ENCODE measurements at regions not wholly inside any gene's neighbourhood (a gene's known extent, or its start where the extent isn't known, plus 50 kb on each side); places are given as distances from the start of the nearest gene placed in this dataset.

DNA sequence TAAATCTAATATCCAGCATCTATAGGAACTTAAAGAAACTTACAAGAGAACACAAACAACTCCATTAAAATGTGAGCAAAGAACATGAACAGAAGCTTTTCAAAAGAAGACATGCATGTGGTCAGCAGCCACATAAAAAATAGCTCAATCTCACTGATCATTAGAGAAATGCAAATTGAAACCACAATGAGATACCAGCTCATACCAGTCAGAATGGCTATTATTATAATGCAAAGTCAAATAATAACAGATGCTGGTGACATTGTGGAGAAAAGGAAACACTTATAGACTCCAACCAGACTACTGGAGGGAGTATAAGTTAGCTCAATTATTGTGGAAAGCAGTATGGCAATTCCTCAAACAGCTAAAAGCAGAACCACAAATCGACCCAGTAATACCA is 1314.5 kb downstream of the XPNPEP1 start:
- Histone ChIP-seq H3K4me1 (ENCODE audit: insufficient read depth, low read length) (no peaks in the 10 kb centered on the region), H2BK12ac (ENCODE audit: insufficient read length, low read depth, low read length) (no peak overlapping the region), H3K56ac (ENCODE audit: insufficient read length, low read depth, low read length) (no peak overlapping the region), H3K4ac (ENCODE audit: low read depth, low read length) (no peak overlapping the region), H3K23ac (ENCODE audit: insufficient read length, low read depth, low read length) (no peak overlapping the region), H2BK5ac (ENCODE audit: insufficient read length, low read length) (no peak overlapping the region), H4K20me1 (ENCODE audit: control insufficient read depth, insufficient read depth, insufficient read length) (no peaks in the 10 kb centered on the region), H3K18ac (ENCODE audit: insufficient read length, low read depth, low read length) (no peak overlapping the region), H3K9ac (ENCODE audit: extremely low read depth, insufficient read length, low read length) (no peak overlapping the region), H4K91ac (ENCODE audit: insufficient read length, low read depth, low read length) (no peak overlapping the region), H2AK5ac (ENCODE audit: insufficient read length, low read length) (no peak overlapping the region), H2BK15ac (ENCODE audit: low read depth, low read length) (no peak overlapping the region), H4K8ac (replicated peaks; ENCODE audit: insufficient read length, low read depth, low read length) (no peak overlapping the region), H3T11ph (ENCODE audit: low read length) (no peak overlapping the region), H3K27me3 (ENCODE audit: insufficient read depth, low read length) (no peaks in the 10 kb centered on the region), H3K14ac (ENCODE audit: insufficient read depth, low read length) (no peak overlapping the region), H3K79me2 (ENCODE audit: insufficient read depth, low read length) (no peaks in the 10 kb centered on the region), H2BK20ac (ENCODE audit: low read depth, low read length, poor library complexity, severe bottlenecking) (no peak overlapping the region), H3K4me2 (ENCODE audit: insufficient read depth, insufficient read length, low read length) (no peak overlapping the region), H2BK120ac (ENCODE audit: low read depth, low read length, poor library complexity, severe bottlenecking) (no peak overlapping the region), H2AFZ (ENCODE audit: low read length) (no peak overlapping the region), H3K27ac (ENCODE audit: insufficient read length, low read depth, low read length) (no peak overlapping the region), H4K5ac (ENCODE audit: insufficient read length, low read depth, low read length) (no peak overlapping the region), H3K79me1 (ENCODE audit: insufficient read depth, low read depth, low read length, poor library complexity, severe bottlenecking) (no peaks in the 10 kb centered on the region), H3K23me2 (ENCODE audit: insufficient read length, low read depth, low read length, poor library complexity, severe bottlenecking) (no peaks in the 10 kb centered on the region), H3K9me3 (ENCODE audit: control insufficient read depth, low read depth, low read length) (no peaks in the 10 kb centered on the region)
- Mint-ChIP-seq H3K27ac (no peak overlapping the region), H3K4me1 (no peaks in the 10 kb centered on the region), H3K27me3 (ENCODE audit: low read depth) (no peaks in the 10 kb centered on the region; the same call in 1 of the 2 replicates), H3K9me3 (peaks cover 3 to 11% of the 10 kb centered on the region in 2 experiments; a peak in 4 of 5 replicates), H3K36me3 (ENCODE audit: insufficient read depth in 1 of 3, low read depth in 3 of 3) (no peaks in the 10 kb centered on the region), H3K4me3 (no peak overlapping the region)
- WGBS (ENCODE audit: extremely low coverage, insufficient read length, low lambda C conversion rate) = no CpG with 5 or more reads among the region's 1 CpG
- no peak for DNase-seq
- TF ChIP-seq, protein P1, sequence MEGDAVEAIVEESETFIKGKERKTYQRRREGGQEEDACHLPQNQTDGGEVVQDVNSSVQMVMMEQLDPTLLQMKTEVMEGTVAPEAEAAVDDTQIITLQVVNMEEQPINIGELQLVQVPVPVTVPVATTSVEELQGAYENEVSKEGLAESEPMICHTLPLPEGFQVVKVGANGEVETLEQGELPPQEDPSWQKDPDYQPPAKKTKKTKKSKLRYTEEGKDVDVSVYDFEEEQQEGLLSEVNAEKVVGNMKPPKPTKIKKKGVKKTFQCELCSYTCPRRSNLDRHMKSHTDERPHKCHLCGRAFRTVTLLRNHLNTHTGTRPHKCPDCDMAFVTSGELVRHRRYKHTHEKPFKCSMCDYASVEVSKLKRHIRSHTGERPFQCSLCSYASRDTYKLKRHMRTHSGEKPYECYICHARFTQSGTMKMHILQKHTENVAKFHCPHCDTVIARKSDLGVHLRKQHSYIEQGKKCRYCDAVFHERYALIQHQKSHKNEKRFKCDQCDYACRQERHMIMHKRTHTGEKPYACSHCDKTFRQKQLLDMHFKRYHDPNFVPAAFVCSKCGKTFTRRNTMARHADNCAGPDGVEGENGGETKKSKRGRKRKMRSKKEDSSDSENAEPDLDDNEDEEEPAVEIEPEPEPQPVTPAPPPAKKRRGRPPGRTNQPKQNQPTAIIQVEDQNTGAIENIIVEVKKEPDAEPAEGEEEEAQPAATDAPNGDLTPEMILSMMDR (conservative IDR thresholded peaks at IDR 0.05) = no peak

Data from H9 (cell line).